Panc1 (cell line): ENCODE measurements at regions not wholly inside any gene's neighbourhood (a gene's known extent, or its start where the extent isn't known, plus 50 kb on each side); places are given as distances from the start of the nearest gene placed in this dataset.

ENCODE experiments used
- CTCF ChIP-seq: fragments of 450-650 bp; IDR thresholded peaks from 2 replicates; pipeline ENCODE4 v1.5.1; 2017; ENCODE audit warnings: mild to moderate bottlenecking
- POLR2AphosphoS5 ChIP-seq: IDR thresholded peaks from 2 replicates; pipeline ENCODE4 v1.6.1; 2012; ENCODE audit warnings: mild to moderate bottlenecking, low read depth, low read length, moderate library complexity
- SIN3A ChIP-seq: IDR thresholded peaks from 2 replicates; pipeline ENCODE4 v1.6.1; 2012; ENCODE audit warnings: low read depth, mild to moderate bottlenecking, low read length, moderate library complexity, borderline replicate concordance; ENCODE audit not compliant: insufficient read depth

- TF ChIP-seq CTCF (no peak), POLR2AphosphoS5 (no peak), SIN3A (no peak)
These were observed 692.0 kb downstream of the DHX35 start for GRCh38 chr20:39654171-39654570.
